ENCODE measurements at regions not wholly inside any gene's neighbourhood (a gene's known extent, or its start where the extent isn't known, plus 50 kb on each side); places are given as distances from the start of the nearest gene placed in this dataset.

DNA sequence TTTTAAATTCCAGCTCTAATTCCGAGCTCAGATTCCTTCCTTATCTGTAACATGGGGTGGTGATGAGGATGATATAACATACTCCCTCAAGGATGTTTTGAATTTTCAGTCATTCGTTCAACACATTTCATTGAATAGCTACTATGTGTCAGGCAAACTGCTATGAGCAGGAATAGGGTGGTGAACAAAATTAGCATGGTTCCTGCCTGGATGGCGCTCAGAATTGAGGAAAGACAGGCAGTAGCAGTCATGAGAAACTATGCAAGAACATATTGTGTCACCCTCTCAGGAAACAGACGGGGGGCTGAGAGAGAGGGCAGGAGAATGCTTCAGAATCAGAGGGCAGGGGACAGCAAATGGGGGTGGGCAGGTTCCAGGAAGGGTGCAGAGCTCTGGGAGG lies 265.2 kb downstream of the NSG2 start:
- DNase-seq (ENCODE audit: low read depth in 2 of 2) = no peak

DNA sequence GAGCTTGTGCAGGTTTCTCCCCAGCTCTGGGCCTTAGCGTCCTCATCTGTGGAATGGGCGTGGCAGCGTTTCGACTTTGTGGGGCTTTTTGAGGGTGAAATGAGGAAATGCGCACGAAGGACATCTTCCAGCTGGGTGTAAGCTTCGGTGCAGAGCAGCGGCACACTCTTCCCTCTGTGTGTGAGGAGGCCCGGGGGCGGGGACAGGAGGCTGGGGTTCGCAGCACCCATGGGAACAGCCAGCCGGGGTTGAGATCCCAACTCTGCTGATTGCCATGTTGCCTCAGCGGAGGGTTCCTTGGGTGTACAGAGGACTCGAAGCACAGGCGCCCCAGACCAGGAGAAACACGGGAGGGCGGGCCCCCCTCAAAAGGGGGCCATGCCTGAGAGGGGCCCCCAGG lies 265.6 kb downstream of the NSG2 start:
- DNase-seq (ENCODE audit: low read depth in 2 of 2) = no peak

DNA sequence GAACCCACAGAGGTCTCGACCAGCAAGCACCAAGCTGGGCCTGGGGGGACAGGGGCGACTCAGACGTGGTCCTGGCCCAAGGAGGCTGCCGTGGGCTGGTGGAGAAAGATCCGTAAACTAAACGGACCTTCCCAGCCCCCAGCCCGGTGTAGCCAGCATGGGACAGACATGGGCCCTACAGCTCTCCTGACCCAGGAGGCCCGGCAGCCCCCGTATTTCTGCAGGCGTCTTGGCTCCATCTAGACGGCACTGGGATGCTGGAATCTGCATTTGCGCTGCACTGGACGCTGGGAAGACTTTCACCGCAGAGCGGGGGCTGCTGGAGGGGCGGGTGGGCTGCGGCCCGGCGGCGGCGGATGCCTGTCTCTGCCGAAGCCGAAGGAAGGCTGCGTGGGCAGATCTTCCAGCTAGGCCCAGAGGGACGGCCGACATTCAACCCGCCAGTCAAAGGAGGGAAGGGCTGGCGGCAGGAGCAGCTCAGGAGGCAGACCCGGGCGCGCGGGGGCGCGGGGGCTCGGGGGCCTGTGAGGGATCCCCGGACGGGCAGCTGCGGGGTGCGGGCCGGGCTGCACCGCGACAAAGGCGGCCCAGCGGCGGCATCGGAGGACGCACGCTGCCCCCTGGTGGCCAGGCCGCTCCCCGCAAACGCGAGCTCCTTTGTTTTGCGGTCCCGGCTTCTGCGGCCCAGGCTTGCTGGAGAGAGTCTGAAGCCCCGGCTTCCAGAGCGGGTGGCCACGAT lies 266.2 kb downstream of the NSG2 start:
- peak; percentile 59 to 68 for DNase-seq (ENCODE audit: low read depth in 2 of 2)

DNA sequence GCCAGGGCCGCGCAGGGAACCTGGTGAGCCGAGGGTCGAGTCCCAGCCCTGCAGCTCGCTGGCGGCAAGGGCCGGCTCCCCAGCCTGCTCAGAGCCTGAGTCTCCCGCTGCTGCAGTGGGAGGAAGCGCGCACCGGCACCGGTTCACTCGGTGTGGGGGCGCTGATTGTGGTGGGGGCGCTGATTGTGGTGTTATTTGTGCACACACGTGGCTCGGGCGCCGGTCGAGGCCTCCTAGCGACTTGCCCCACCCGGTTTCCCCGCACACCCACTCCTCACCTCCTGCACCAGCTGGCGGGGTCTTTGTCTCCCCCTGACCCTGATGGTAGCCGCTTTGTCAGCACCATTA lies 266.7 kb downstream of the NSG2 start:
- DNase-seq (ENCODE audit: low read depth in 2 of 2) = no peak

DNA sequence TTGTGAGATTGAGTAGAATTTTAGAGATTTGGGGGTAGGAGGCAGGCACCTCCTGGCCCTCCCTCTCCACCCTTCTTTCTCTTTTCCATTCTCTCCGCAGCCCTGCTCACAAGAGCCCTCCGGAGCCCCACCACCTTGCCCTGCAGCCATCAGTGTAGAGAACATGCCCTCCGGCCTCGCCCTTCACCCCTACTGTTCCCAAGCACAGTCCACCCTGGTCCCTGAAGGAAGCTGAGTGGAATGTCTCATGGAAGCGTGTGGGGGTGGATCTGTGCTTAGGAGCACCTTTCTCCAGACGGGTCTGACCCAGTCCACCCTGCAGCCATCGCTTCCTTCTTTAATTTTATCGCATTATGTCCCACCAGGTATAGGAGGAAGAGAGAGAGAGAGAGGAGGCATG lies 267.1 kb downstream of the NSG2 start:
- no peak for DNase-seq (ENCODE audit: low read depth in 2 of 2)

DNA sequence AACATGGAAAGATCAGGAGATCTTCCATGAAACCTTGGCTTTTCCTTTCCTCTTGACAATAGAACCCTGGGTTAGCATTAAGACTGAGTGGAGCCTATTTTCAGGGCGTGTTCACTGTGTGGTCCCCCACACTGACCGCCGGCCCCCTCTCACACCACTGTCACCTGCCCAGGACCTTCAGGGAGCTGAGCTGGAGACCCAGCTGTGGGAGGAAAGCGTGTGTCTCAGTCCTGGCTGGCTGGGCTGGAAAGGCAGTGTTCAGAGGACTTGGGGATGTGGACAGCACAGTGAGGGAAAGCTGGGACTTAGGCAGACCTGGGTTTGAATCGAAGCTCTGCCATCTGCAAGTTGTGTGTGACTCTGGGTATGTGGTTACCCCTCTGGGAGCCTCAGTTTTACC lies 268.1 kb downstream of the NSG2 start:
- DNase-seq (ENCODE audit: low read depth in 2 of 2) = no peak

DNA sequence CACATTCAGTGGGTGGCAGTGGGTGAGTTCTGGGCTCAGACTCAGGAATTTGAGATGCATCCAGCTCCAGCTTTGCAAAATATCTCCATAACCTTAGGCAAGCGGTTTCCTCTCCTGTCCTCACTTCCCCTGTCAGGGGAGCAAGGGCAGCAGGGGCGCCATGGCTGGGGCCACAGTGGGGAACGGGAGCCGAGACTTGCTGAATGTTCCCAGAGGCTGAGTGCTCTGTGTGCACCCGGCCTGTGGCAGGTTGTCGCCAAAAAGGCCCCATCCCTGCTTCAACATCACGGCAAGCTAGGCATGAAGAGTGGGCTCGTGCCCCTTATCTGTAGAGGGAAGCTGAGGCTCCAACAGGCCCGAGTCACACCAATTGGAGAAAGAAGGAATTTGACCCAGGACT lies 268.8 kb downstream of the NSG2 start:
- no peak for DNase-seq (ENCODE audit: low read depth in 2 of 2)

DNA sequence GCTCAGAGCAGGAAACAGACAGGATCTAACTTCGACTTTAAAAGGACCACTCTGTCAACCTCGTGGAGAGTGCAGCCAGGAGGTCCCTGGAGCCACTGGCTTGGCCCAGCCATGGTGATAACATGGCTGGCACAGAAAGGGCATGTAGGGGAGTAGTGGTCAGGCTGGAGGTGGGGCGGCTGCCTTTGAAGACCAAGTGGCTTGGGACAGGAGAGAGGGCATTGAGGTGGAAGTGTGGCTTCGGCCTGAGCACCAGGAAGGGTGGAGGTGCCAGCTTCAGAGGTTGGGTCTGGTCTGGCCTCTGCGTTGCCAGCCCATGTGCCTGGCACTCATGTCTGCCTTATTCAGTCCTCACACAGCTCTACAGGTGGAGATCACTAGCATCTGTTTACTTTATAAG lies 270.0 kb downstream of the NSG2 start:
- DNase-seq (ENCODE audit: low read depth in 2 of 2) = no peak

DNA sequence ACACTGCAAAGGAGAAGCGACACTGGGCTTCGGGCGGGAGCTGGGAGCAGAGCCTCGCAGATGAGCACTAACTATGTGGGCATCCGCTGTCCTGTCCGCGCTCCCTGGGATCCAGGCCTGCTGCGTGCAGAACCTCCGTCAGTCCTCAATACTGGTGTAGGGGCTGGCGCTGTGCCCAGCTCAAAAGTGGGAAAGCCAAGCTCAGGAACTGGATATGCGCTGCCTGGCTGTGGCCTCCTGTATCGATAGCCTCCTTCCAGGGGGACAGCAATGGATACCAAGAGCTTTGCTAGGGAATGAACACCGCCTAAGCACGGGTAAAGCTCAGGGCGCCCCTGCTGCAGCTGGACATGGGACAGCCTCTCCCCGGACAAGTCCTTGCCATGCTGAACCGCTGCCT lies 270.4 kb downstream of the NSG2 start:
- DNase-seq (ENCODE audit: low read depth in 2 of 2) = no peak

DNA sequence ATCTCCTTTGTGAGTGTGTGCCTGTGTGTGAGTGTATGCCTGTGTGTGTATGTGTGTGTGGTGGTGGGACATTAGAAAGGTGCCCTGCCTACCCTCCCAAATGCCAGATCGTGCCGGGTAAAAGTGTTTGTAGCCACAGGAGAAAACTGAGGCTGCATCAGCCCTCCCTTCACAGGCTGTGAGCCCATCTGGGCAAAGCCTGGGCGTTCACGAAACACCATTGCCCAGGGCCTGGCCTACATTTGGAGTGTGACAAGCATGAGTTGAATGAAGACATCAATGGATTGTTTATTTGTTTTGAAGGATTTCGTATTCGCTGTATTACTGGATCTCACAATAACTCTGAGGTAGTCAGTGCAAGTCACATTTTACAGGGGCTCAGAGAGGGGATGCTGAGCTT lies 270.8 kb downstream of the NSG2 start:
- DNase-seq (ENCODE audit: low read depth in 2 of 2) = no peak

DNA sequence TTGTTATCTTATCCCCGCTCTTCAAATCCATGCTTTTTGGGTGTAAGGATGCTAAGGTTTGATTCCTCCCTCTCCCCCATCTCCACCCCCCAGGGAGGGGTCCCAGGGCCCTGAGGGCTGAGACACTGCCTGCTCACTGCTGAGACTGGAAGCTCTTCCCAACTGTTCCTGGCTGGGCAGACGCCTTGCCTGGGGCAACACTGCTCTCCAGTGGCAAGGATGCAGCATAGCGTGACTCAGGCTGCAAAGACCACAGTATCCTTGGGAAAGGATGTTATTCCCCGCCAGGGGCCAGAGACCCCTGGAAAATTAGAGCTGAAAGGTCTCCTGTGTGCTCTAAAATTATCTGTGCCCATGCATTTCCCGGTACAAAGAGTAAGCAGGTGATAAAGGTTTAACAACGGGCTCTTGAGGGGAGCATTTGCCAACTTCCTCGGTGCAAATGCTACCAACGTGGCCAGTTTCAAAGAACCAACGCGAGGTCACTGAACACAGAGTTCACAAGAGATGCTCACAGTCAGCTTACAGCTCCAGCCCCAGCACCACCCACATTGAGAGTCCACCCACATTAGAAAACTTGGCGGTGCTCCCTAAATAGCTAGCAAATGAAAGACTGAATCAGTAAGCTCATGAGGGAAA lies 271.9 kb downstream of the NSG2 start:
- DNase-seq (ENCODE audit: low read depth in 2 of 2) = peak; percentile 54 to 56

DNA sequence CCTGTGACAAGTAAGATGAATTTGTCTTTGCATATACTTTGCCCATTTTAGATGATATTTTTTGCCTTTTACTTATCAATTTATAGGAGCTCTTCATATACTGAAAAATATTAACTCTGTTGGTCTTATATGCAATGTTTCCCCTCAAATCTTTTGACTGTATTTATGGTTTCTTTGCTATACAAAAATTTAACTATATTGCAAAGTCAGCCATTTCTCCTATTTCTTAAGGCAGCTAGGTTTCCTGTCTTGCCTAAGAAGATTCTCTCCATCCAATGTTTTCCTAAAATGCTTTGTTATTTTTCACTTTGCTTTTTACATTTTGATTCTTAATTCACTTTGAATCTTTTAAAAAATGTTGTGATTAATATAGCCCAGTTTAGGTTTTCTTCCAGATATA lies 273.1 kb downstream of the NSG2 start:
- no peak for DNase-seq (ENCODE audit: low read depth in 2 of 2)

DNA sequence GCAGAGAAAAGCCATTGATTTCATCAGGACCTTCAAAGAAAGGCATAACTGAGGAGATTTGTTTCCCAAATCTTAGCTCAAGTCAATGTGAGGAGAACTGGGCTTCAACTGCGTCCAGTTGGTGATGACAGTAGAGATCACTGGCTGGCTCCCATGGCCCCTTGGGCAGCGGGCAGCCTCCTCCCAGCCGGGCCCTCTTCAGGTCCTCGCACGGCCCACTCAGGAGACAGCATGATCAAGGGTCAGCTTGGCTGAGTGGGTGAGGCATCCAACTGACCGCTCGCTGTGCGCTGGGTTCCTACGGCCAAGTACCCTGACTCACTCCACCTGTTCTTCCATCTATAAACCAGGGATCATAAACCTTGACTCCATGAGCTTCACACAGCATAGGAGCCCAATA lies 274.0 kb downstream of the NSG2 start:
- DNase-seq (ENCODE audit: low read depth in 2 of 2) = no peak

DNA sequence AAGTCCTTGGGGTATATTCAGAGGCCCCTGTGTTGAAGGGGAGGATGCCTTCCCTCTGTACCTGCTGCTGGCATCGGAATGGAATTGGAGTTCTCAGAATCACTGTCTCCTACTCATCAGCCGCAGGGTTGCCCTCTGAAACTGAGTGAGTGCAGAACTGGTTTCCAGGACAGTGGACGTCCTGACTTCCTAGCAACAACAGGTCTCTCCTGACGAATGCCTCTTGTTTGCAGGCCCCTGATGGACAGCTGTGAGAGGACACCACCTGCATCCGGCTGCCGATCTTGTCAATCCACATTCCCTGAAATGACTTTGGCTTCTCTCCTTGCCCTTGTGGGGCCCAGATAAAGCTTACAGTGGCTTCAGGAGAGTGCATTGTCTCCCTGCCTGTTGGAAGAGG lies 274.5 kb downstream of the NSG2 start:
- DNase-seq (ENCODE audit: low read depth in 2 of 2) = no peak

DNA sequence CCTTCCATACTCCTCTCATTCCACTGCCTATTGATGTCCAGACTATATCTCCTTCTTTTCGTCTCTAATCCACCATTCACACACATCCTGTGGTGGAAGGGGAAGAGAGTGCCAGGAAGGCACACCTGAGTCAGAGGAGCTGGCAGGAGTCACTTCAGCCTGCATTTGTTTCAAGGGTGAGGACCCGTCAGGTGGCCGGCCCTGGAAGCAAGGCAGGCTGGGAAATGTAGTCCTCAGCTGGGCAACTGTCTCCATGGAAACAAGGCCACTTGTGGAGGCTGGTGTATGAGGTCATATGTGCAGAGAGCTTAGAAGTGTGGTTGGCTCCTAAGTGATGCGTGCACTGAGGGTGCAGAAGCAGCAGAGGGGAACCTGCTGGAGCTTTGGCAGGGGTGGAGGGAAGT lies 278.4 kb downstream of the NSG2 start:
- peak; percentile 12 to 22 for DNase-seq (ENCODE audit: low read depth in 2 of 2)

DNA sequence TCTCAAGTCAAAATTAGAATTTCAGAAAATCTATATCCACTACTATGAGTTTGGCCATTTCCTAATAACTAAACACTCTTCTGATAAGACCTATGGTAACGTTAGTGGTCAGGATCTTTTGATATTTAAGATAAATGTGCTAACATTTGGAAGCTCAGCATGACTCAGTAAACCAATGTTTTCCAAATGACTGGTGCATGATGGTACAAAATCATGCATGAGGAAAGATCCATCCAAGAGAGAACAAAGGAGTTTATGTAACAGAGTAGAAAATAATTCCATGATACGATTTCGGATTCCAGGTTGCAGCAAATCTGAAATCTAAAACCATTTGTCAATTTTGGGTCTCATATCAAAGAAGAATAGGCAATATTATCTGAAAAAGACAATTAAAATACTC lies 279.2 kb downstream of the NSG2 start:
- no peak for DNase-seq (ENCODE audit: low read depth in 2 of 2)

DNA sequence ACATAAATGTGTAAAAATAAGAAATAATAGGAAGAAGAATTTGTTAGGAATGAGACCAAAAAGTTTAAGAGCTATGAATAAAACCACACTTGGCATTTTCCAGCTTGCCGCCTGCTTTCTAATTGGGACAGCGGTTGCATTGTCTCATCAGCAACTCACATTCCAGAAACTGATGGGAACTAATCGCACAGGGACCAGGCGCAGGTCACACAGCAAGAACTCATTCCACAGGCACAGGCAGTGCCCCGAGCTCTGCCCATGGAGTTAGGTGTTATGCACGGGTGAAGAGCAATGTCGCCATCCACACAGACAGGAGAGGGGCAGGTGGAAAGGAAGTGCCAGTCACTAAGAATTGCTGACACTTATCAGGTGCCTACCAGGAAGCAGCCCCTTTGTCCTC lies 279.9 kb downstream of the NSG2 start:
- DNase-seq (ENCODE audit: low read depth in 2 of 2) = no peak

DNA sequence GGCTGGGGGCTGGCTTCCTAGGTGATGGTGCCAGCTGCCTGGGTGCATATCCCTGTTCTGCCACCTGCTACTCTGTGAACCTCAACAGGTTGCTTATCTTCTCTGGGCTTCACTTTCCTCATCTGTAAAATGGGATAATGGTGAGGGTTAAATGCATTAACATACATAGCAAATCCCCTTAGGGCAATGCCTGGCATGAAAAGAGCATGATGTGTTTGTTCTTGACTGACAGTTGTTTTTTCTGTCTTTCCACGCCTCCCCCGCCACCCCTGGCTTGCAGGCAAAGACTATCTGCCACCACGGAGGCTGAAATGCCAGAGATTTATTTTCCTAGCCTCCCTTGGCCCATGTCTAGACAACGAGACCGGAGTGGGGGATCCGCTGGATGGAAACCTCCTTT lies 280.5 kb downstream of the NSG2 start:
- DNase-seq (ENCODE audit: low read depth in 2 of 2) = no peak

DNA sequence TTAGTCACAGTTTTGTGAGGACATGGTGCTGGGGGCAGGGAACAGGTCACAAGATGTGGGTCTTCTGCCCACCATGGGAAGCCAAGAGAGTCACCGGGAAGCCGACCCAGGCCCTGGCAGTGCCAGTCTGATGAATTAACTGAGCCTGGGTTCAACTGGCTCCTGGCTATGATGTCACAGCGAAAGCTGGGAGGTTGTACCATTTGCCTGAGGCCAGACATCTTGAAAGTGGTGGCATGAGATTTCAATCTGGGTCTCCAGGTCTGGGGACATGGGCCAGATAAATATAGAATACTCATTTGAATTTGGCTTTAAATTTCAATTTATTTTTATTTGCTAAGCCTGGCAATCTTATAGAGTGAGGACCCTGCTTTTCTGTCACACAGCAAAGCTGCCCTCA lies 280.9 kb downstream of the NSG2 start:
- DNase-seq (ENCODE audit: low read depth in 2 of 2) = no peak

DNA sequence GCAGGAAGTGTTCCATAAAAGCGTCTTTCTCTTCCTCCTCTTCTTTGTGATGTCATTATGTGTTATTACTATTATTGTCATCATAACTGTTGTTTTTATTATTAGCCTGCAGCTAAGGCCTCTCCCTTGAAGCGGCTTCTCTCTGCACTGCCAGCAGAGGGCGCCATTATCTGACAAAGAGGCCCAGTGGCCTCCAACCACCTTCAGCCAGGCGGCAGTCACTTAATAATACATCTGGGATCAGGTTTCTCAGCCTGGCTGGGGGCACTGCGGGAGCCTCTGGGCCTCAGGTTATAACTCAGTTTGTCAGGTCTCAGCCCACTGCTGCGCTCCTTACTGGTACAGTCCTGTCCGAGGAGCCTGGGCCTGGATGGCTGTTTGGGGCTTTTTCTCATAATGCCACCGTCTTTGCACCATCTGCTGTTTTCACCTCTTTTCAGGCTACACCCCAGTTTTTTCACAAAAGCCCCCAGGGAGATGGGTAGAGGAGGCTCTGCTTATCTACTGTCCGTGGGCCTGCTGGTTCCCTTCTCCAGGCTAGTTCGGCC lies 281.9 kb downstream of the NSG2 start:
- peak; percentile 64 to 69 for DNase-seq (ENCODE audit: low read depth in 2 of 2)

DNA sequence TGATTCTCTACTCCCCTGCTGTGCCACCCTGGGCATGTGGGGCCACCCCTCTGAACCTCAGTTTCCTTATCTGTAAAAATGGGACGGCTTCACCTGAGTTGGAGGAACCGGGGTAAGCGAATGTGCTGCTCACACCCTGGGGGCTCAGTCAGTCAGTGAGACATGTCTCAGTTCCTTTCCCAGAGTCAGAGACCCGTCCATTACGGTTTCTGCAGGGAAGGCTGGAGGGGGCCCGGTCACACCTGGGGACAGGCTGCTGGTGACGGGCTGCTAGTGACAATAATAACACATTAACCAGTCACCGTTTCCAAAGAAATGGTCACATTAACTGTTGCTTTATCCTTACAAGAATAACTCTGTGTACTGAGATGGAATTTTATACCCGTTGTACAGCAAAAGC lies 282.4 kb downstream of the NSG2 start:
- no peak for DNase-seq (ENCODE audit: low read depth in 2 of 2)

DNA sequence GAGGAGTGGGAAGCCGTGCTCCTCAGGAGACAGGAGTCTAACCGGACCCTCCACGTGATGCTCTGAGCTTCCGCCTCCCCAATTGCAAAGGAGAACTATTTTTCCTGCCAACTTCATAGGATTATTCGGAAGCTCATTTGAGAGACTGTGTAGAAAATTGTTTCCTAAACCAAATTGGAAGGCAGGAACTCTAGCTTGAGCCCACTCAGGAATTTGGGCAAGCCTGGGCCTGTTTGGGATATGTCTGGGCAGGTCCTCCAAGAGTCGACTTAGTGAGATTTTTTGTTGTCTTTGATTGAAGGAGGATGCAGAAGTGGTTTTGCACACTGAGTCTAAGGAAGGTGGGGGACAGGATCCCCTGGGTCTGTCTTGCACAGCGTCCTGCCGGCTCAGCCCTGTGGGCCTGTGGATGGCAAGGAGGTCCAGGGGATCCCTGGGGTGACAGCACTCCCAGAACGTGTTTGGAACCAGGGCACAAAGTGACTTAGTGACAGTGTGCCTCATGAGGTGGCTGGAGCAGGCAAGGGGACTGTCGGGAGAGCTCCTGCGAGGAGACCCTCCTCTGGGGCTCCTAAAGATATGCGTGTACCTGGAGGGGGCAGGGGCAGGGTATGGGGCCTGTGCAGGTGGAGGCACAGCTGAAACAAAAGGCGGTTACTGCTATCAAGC lies 283.3 kb downstream of the NSG2 start:
- no peak for DNase-seq (ENCODE audit: low read depth in 2 of 2)

DNA sequence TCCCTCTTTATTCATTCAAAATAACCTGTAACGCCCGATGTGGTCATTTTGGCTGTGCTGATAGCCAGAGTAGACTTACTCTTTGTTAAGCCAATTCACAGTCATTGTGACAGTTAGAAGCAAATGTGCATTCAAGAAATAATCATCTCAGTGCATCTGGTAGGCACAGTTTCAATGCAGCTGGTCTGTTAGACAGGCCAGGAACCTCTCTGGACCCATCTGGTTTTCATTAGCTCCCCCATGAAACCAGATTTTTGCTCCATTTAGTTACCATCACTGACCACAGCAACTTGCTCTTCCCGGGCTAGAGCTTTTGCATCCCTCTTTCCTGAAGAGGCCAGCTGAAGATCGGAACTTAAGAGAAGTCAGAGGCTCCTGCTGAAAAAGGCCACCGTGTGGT lies 284.2 kb downstream of the NSG2 start:
- no peak for DNase-seq (ENCODE audit: low read depth in 2 of 2)

Measured in lung microvascular endothelial cell (primary cell).